ENCODE measurements at regions not wholly inside any gene's neighbourhood (a gene's known extent, or its start where the extent isn't known, plus 50 kb on each side); places are given as distances from the start of the nearest gene placed in this dataset.

GRCh38 chr3:162092751-162093150 is 596.1 kb downstream of the OTOL1 start:
- TF ChIP-seq ZNF423 (tag by site-specific recombination; IDR thresholded peaks at IDR 0.05) (no peak), ZFP41 (tag by site-specific recombination; IDR thresholded peaks at IDR 0.05; ENCODE audit: borderline replicate concordance) (no peak)
